BLaER1 treated with 17β-estradiol and CSF1 and Interleukin-3, amounts not matched to agents 10 nM and 100 nM (cell line): ENCODE measurements at regions not wholly inside any gene's neighbourhood (a gene's known extent, or its start where the extent isn't known, plus 50 kb on each side); places are given as distances from the start of the nearest gene placed in this dataset.

Experiments
- H3K27ac ChIP-seq, 11 experiments: shearing (Covaris generic); formaldehyde crosslinking; 2 replicates each; pipeline ENCODE4 v1.8.1; 2022
- H3K27me3 ChIP-seq, 11 experiments: shearing (Covaris generic); formaldehyde crosslinking; 2 replicates each; pipeline ENCODE4 v1.8.1; 2022
- H3K36me3 ChIP-seq, 11 experiments: shearing (Covaris generic); formaldehyde crosslinking; 2 replicates each; pipeline ENCODE4 v1.8.1; 2022
- H3K4me1 ChIP-seq, 10 experiments: shearing (Covaris generic); formaldehyde crosslinking; 2 replicates each; pipeline ENCODE4 v1.8.1; 2022
- H3K4me2 ChIP-seq, 11 experiments: shearing (Covaris generic); formaldehyde crosslinking; 2 replicates each; pipeline ENCODE4 v1.8.1; 2022
- H3K4me3 ChIP-seq, 10 experiments: shearing (Covaris generic); formaldehyde crosslinking; 2 replicates each; pipeline ENCODE4 v1.8.1; 2022
- H3K9ac ChIP-seq, 11 experiments: shearing (Covaris generic); formaldehyde crosslinking; 2 replicates each; pipeline ENCODE4 v1.8.1; 2022
- H3K9me3 ChIP-seq, 11 experiments: shearing (Covaris generic); formaldehyde crosslinking; replicated peaks in 1 of 11; 2 replicates each; pipeline ENCODE4 v1.8.1; 2022
- H4K20me1 ChIP-seq, 11 experiments: shearing (Covaris generic); formaldehyde crosslinking; 2 replicates each; pipeline ENCODE4 v1.8.1; 2022
- Cebpa-rat ChIP-seq, 11 experiments: shearing (Covaris generic); IDR thresholded peaks; 2 replicates each; pipeline ENCODE4 v1.8.1; 2022

DNA sequence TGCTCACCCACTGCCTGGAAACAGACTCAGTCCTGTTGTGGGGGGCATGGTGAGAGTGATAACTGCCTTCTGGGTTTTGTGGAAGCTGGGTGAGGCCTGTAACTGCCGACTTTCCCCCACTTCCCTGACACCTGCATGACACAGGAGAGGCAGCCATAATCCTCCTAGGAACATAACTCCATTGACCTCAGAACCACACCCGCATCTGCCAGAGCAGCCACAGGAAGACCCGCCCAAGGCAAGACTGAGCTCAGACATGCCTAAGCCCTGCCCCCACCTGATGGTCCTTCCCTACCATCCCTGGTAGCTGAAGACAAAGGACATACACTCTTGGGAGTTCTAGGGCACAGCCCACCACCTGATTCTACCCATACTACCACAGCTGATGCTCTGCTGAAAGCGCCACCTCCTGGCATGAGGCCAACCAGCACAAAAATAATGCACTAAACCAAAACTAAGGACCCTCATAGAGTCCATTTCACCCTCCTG, 326.7 kb downstream of the RBM26 start:
- Histone ChIP-seq H4K20me1 (no peaks in the 10 kb centered on the region), H3K9ac (no peak overlapping the region), H3K4me3 (no peak overlapping the region), H3K27ac (no peak overlapping the region), H3K36me3 (no peaks in the 10 kb centered on the region), H3K4me2 (no peak overlapping the region), H3K9me3 (peaks cover 0 to 11% (median 0%) of the 10 kb centered on the region in 11 experiments; a peak in 2 of 22 replicates), H3K4me1 (no peaks in the 10 kb centered on the region), H3K27me3 (no peaks in the 10 kb centered on the region)
- TF ChIP-seq Cebpa-rat (IDR thresholded peaks at IDR 0.05) = no peak

DNA sequence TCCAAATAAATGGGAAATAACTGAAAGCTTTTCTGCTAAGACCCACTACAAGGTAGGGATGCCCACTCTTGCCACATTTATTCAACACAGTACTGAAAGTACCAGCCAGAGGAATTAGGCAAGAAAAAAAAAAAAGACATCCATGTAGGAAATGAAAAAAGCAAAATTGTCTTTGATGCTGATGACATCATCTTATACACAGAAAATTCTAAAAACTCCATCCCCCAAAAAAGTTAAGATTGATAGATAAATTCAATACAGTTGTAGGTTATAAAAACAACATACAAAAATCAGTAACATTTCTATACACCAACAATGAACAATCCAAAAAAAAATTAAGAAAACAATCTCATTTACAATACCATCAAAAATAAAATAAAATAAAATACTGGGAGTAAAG, 330.4 kb downstream of the RBM26 start:
- Histone ChIP-seq H3K9ac (no peak overlapping the region), H3K27me3 (no peaks in the 10 kb centered on the region), H3K9me3 (peaks cover 0 to 11% (median 0%) of the 10 kb centered on the region in 11 experiments; a peak in 2 of 22 replicates), H3K4me1 (no peaks in the 10 kb centered on the region), H3K36me3 (no peaks in the 10 kb centered on the region), H3K4me3 (no peak overlapping the region), H3K4me2 (no peak overlapping the region), H4K20me1 (no peaks in the 10 kb centered on the region), H3K27ac (no peak overlapping the region)
- no peak for TF ChIP-seq Cebpa-rat (IDR thresholded peaks at IDR 0.05)

DNA sequence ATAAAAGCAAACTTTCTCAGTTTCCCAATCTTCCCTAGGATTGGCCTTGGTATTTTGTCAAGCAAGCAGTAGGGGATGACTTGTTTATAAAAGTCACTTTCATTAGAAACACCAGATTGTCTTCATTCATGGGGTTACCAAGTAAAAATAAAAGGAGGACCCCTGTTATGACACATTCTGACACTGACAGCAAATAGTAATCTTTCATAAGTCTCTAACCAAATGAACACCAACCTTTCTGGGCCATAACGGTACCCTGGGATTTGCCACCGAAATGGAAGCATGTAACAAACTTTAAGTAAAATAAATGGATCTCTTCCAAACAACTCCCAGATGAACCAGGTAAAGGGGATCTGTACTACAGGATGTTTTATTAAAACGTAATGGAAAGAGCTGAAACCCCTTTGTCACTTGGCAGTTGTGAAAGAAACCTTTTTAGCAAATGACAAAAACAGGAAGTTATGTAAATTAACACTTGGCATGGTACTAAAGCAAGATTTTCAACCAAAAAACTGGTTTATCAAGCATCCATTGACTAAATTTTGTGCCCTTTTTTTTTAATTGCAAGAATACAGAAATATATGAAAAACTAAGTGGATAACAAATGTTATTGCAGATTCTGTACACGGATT, 335.6 kb downstream of the RBM26 start:
- no peaks in the 10 kb centered on the region for H3K27me3 ChIP-seq
- no peaks in the 10 kb centered on the region for H4K20me1 ChIP-seq
- H3K9me3 ChIP-seq = no peaks in the 10 kb centered on the region
- no peak overlapping the region for H3K4me2 ChIP-seq
- no peaks in the 10 kb centered on the region for H3K4me1 ChIP-seq
- no peaks in the 10 kb centered on the region for H3K36me3 ChIP-seq
- TF ChIP-seq Cebpa-rat (IDR thresholded peaks at IDR 0.05) = no peak
- H3K4me3 ChIP-seq = no peak overlapping the region
- no peak overlapping the region for H3K9ac ChIP-seq
- H3K27ac ChIP-seq = no peak overlapping the region

DNA sequence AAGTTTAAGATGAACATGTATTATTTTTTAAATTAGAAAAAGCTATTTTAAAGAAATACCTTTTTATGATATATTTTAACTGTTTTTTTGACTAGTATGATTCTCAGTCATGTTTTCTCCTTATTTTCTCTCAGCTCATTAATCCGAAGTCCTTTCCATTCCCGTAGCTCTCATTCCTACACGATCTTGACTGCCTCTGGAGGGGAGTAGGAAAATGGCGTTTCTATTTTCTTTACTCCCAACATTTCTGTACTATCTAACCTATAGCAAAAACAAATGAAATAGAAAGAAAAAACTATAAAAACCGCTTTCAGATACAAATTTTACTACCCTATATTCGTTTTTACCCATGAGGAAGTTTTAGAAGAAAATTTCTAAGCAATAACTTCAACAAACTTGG, 343.8 kb downstream of the RBM26 start:
- no peak for TF ChIP-seq Cebpa-rat (IDR thresholded peaks at IDR 0.05)
- Histone ChIP-seq H3K4me3 (no peak overlapping the region), H3K4me2 (no peak overlapping the region), H3K9me3 (no peaks in the 10 kb centered on the region), H3K4me1 (no peaks in the 10 kb centered on the region), H3K36me3 (no peaks in the 10 kb centered on the region), H3K27ac (no peak overlapping the region), H3K27me3 (no peaks in the 10 kb centered on the region), H3K9ac (no peak overlapping the region), H4K20me1 (no peaks in the 10 kb centered on the region)

DNA sequence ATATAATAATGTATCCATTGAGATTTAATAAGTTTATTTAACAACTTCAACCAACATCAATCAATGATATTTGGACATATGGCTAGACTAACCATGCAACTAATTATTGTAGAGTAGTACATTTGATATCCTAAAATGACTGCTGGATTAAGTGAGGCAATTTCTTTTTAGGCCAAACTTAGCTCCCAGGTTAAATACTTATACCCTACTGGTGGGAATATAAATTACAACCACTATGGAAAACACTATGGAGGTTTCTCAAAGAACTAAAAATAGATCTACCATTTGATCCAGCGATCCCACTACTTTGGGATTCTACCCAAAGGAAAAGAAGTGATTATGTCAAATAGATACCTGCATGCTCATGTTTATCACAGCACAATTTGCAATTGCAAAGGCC, 345.8 kb downstream of the RBM26 start:
- Histone ChIP-seq H4K20me1 (no peaks in the 10 kb centered on the region), H3K36me3 (no peaks in the 10 kb centered on the region), H3K9ac (no peak overlapping the region), H3K27me3 (no peaks in the 10 kb centered on the region), H3K4me1 (no peaks in the 10 kb centered on the region), H3K4me2 (no peak overlapping the region), H3K9me3 (no peaks in the 10 kb centered on the region), H3K4me3 (no peak overlapping the region), H3K27ac (no peak overlapping the region)
- no peak for TF ChIP-seq Cebpa-rat (IDR thresholded peaks at IDR 0.05)

DNA sequence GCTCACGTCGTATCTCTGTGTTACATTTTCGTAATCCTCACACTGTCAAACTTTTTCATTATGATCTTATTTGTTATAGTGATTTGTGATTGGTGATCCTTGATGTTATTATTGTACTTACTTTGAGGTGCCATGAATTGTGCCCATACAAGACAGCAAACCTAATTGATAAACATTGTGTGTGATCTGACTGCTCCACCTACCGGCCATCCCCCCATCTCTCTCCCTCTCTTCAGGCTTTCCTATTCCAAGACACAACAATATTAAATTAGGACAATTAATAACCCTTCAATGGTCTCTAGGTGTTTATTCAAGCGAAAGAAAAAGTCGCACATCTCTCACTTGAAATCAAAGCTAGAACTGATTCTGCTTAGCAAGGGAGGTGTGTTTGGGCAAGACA, 349.3 kb downstream of the RBM26 start:
- TF ChIP-seq Cebpa-rat (IDR thresholded peaks at IDR 0.05) = no peak
- H3K9ac ChIP-seq = no peak overlapping the region

DNA sequence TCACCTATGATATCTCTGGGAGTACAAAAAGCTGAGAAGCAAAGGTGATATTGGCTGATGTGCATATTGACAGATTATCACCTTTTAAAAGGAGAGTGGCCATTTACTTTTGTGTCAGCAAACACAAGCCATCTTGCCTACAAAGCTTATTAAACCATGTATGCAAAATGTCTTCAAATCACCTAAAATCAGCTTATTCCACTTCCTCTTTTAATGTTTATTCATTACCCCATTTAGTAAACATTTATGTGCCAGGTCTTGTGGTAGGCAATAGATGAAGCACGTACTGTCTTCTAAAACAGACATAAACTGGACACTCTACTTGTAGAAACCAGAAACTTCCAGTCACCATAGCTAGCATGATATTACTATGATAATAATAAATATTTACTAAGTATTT, 354.6 kb downstream of the RBM26 start:
- no peak for TF ChIP-seq Cebpa-rat (IDR thresholded peaks at IDR 0.05)
- Histone ChIP-seq H3K9me3 (no peaks in the 10 kb centered on the region), H3K27me3 (no peaks in the 10 kb centered on the region), H4K20me1 (no peaks in the 10 kb centered on the region), H3K4me2 (no peak overlapping the region), H3K9ac (no peak overlapping the region), H3K27ac (no peak overlapping the region), H3K36me3 (no peaks in the 10 kb centered on the region), H3K4me1 (no peaks in the 10 kb centered on the region), H3K4me3 (no peak overlapping the region)

More for the DNA sequence above, 349.3 kb downstream of the RBM26 start:
- no peaks in the 10 kb centered on the region for H3K4me1 ChIP-seq
- H3K27me3 ChIP-seq = no peaks in the 10 kb centered on the region
- no peak overlapping the region for H3K4me2 ChIP-seq
- H3K4me3 ChIP-seq = no peak overlapping the region
- no peaks in the 10 kb centered on the region for H4K20me1 ChIP-seq
- H3K36me3 ChIP-seq = no peaks in the 10 kb centered on the region
- no peaks in the 10 kb centered on the region for H3K9me3 ChIP-seq
- no peak overlapping the region for H3K27ac ChIP-seq

DNA sequence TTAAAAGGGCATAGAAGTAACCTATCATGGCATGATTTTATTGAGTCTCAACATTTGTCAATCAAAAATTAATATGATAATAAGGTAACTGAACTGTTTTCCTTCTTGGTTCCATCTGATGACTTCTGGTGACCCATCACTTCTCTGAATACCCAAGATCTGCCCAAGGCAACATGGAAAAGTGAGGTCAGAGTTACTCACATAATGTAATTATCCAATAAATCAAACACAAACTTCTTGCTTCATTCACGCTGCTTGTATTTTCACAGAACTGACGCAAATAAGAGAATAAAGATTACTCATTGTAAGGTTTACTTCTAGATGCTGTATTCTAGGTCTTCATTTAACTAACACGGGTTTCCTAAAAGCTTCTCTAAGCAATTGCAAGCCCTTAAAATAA, 361.6 kb downstream of the RBM26 start:
- no peaks in the 10 kb centered on the region for H3K9me3 ChIP-seq
- no peaks in the 10 kb centered on the region for H3K36me3 ChIP-seq
- H3K4me2 ChIP-seq = no peak overlapping the region
- H3K9ac ChIP-seq = no peak overlapping the region
- no peak overlapping the region for H3K4me3 ChIP-seq
- no peak for TF ChIP-seq Cebpa-rat (IDR thresholded peaks at IDR 0.05)
- H3K4me1 ChIP-seq = no peaks in the 10 kb centered on the region
- no peaks in the 10 kb centered on the region for H4K20me1 ChIP-seq
- no peaks in the 10 kb centered on the region for H3K27me3 ChIP-seq
- no peak overlapping the region for H3K27ac ChIP-seq

DNA sequence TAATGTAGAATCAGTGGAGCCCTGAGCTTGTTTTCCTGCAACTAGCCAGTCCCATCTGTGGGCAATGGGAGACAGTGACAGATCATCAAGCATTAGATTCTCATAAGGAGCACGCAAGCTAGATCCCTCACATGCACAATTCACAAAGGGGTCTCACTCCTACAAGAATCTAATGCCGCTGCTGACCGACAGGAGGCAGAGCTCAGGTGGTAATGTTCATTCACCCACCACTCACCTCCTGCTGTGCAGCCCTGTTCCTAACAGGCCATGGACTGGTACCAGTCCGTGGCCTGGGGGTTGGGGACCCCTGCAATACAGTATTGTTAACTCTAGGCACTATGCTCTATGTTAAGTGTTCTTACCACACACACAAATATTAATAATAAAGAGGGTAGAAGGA, 362.8 kb downstream of the RBM26 start:
- Histone ChIP-seq H3K27me3 (no peaks in the 10 kb centered on the region), H3K9ac (no peak overlapping the region), H3K4me2 (no peak overlapping the region), H3K27ac (no peak overlapping the region), H3K4me3 (no peak overlapping the region), H4K20me1 (no peaks in the 10 kb centered on the region), H3K36me3 (no peaks in the 10 kb centered on the region), H3K4me1 (no peaks in the 10 kb centered on the region), H3K9me3 (no peaks in the 10 kb centered on the region)
- no peak for TF ChIP-seq Cebpa-rat (IDR thresholded peaks at IDR 0.05)

DNA sequence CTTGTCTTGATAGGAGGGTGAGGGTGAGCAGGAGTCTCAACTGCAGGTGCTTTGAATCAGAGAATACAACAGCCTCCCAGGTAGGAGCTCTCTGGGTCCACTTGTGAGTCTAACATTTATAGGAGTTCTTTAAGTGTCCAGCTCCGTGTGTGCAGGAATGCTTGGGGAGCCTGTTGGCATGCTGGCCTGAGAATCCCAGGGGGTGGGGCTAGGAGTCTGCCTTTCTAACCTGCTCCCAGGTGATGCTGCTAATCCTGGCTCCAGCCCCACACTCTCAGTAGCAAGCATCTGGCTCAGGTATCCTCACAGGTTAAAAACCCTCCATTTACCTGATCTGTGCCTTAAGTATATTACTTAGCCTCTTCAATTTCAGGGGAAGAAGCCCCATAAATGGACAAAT, 368.9 kb downstream of the RBM26 start:
- Histone ChIP-seq H3K4me2 (no peak overlapping the region), H3K27me3 (no peaks in the 10 kb centered on the region), H3K27ac (no peak overlapping the region), H3K4me3 (no peak overlapping the region), H3K36me3 (no peaks in the 10 kb centered on the region), H4K20me1 (no peaks in the 10 kb centered on the region), H3K9ac (no peak overlapping the region), H3K9me3 (no peaks in the 10 kb centered on the region), H3K4me1 (no peaks in the 10 kb centered on the region)
- TF ChIP-seq Cebpa-rat (IDR thresholded peaks at IDR 0.05) = no peak
